ENCODE measurements at regions not wholly inside any gene's neighbourhood (a gene's known extent, or its start where the extent isn't known, plus 50 kb on each side); places are given as distances from the start of the nearest gene placed in this dataset.

DNA sequence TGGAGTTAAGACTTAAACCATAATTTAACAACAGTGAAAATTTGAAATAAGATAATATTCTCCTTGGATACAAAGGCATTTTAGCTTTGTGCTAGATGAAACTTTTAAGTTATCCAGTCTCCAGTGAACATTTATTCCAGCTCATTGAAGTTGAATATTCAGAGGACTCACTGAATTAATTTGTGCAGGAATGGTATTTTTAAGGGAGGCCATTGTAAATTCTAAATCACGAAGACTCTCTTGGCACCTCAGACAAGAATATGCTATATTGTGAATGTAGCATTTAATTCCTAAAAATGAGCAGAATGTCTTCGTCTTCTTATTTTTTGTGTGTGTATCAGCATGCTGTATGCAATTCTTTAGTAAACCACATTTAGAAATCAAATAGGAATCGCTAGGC lies 731.7 kb upstream of the RAB6C start:
- no peak for DNase-seq

DNA sequence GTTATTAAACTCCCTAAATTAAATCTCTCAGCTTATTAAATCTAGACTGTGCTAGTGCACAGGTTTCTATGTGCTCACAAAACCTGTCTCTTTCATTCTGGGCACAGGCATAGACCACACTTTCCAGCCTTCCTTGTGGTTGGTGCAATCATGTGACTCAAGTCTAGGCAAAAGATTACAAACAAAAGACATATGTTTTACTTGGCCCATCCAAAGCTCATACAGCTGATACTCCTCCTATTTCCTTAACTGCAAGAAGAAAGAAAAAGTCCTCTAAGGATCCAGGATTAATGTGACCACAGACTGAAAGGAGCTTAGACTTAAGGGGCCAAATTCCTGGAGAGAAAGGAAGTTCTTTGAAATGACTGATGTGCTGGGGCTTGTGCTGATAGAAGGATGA lies 731.3 kb upstream of the RAB6C start:
- DNase-seq, result peak; percentile 21

- DNase-seq, result no peak
Observed at GRCh38 chr2:129252781-129253460, 726.5 kb upstream of the RAB6C start.

- DNase-seq, result peak; percentile 10
Observed at GRCh38 chr2:129253461-129253812, 726.0 kb upstream of the RAB6C start.

DNA sequence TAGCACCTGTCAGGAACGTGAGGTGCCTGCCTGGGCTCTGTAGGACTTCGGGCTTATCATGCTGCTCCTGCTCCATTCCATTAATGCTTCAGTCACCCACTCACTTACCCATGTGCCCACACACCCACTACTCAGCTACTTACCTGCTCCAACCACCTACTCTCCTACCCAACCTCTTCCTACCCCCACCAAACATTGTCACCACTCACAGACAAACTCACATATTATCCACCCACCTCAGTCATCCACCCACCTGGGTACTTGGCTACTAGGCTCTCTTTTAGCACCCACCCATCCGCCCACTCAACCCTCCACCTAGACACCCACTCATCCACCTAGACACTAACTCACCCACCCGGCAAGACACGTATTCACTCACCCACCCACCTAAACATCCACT lies 724.7 kb upstream of the RAB6C start:
- no peak for DNase-seq

- no peak for DNase-seq
Observed at GRCh38 chr2:129255610-129256313, 723.7 kb upstream of the RAB6C start.

GRCh38 chr2:129256642-129257041 lies 722.8 kb upstream of the RAB6C start:
- DNase-seq, result no peak

DNA sequence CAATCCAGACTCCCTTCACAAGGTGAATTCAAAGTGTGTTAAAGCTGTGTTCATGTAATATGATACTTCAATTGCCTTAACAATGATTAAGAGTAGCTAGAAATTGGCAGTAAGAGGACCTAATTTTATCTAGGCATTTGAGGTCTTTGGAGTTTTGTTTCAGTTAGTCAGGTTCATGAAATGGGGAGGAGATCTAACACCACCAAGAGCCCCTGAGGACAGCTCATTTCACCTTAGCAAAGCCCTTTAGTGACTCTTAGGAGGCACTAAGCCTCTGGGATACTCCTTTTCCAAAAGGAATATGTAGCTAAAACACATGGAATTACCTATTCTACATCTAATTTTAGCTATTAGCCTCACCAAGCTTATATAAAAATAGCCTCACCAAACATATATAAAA lies 716.5 kb upstream of the RAB6C start:
- DNase-seq, result no peak

GRCh38 chr2:129263939-129264338 lies 715.5 kb upstream of the RAB6C start:
- DNase-seq, result no peak

GRCh38 chr2:129267559-129267958 lies 711.9 kb upstream of the RAB6C start:
- no peak for DNase-seq

DNA sequence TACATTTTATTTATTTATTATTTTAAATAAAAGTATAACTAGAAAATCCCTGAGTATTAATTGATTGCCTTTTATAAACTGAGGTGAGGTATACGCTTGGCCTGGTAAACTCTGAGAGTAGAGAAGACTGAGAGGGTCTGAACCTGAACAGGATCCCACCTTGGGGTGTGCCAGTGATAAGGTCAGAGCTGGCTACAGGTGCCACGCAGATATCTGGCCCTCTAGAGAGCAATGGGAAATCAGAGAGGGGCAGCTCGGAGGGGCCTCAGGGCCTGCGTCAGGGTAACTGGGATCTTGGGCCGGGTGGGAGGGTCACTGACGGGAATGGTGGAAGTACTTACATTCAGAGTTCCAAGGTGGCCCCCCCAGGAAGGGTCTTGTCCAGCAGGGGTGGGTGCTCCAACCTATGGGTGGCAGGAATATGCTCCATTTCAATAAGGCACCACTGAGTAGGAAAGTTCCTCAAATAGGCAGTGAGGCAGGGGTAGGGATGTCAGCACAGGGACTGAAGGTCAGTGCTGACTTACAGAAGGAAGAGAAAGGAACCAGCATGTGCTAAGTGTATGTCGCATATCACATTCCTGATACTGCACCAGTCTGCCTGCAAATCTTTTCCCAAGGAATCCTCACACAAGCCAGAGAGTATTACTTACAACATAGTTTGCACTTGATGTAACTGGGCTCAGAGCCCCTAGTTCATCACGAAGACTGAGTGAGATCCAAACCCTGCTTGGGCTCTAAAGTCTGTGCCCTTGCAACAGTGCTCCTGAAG lies 706.0 kb upstream of the RAB6C start:
- no peak for DNase-seq

GRCh38 chr2:129274038-129274415 lies 705.4 kb upstream of the RAB6C start:
- DNase-seq, result no peak

DNA sequence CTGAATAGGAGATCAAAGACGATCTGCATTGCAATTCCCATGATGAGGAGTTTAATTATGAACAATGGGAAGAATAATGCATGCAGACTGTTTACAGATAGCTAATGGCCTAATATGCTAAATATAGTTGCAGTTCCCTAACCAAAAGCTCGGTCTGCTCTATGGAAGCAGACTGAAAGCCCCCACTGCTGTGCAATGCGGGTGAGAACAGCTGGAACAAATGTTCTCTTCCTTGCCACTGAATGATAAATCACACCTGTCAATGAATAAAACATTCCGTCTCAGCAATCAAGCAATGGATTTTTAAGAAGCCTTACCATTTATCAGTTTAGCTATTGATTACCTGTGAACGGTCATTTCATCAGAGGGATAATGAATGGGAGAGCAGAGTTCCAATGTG lies 704.5 kb upstream of the RAB6C start:
- no peak for DNase-seq

DNA sequence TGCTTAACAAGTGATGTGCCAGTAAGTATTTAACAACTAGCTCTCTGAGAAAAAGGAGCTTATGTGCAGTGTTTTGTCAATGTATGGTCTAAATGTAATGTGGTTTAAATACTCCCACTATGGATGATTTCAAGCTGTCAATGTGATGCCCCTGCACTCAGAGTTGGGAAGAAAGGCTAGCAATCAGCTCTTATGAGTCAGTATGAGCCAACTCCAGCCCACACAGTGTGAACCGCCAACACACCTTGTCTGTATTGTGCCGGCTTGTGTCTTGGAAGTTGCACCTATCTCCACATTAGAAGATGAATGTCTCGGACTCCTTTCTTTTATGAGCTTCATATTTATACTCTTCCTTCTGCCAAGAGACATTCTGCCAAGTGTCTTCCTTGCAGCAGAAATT lies 703.8 kb upstream of the RAB6C start:
- no peak for DNase-seq

GRCh38 chr2:129276978-129277584 lies 702.4 kb upstream of the RAB6C start:
- DNase-seq, result no peak

GRCh38 chr2:129277585-129277981 lies 701.9 kb upstream of the RAB6C start:
- DNase-seq, result peak; percentile 71

DNA sequence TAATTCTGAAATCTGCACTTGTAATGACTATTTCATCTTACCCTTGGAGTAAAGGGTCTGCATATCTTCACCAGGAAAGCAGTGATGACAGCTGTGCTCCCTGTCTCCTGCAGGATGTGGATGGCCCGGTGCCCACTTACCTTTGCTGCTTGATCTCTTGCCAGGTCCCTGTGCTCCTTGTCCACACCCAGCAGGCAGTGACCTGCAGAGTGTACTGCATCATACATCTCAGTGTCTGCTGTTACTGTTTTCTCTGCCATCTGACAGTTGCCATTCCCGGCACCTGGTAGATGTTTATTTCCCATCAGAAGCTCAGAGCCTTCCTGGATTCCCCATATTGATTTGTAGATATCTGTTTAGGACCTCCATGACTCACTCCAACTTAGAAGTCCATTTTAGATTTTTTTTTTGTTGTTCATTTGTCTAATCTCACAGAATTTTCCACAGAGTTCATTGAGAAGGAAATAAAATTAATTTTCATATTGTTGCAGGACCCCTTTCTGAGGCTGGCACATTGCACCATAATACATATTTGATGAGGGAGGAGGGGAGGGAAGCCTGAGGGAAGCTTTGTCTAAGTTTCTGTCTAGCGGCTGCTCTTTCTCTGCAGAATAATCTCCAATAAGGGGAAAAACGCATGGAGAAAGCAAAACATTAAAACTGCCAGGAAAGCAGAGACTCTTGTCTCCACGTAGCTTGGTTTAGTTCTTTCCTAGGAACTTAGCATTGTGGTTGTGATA lies 697.5 kb upstream of the RAB6C start:
- no peak for DNase-seq

DNA sequence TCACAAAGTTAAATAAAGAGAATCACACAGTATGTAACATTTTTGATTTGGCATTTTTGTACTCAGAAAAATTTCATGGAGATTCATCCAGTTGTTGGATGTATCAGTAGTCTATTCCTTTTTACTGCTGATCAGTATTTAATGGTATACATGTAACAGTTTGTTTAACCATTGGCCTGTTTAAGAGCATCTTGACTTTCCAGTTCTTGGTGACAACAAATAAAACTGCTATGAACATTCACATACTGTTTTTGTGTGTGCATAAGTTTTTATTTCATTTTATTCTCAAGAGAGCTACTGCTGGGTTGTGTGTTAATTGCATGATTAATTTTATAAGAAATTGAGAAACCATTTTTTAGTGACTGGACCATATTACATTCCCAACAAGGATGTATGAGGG lies 694.5 kb upstream of the RAB6C start:
- DNase-seq, result no peak

DNA sequence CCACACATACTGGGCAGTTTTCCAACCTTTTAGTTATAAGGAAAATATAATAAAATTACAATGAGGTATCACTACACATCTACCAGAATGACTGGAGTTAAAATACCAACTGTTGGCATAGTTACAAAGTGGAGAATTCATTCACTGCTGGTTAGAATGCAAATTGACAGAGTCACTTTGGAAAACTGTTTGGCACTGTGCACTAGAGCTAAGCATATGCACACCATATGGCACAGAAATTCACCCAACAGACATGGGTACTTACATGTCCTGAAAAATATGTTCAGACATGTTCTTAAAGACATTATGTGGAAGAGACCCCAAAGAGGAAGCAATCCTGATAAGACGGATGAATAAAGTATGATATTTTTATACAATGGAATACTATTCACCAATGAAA lies 686.1 kb upstream of the RAB6C start:
- no peak for DNase-seq

DNA sequence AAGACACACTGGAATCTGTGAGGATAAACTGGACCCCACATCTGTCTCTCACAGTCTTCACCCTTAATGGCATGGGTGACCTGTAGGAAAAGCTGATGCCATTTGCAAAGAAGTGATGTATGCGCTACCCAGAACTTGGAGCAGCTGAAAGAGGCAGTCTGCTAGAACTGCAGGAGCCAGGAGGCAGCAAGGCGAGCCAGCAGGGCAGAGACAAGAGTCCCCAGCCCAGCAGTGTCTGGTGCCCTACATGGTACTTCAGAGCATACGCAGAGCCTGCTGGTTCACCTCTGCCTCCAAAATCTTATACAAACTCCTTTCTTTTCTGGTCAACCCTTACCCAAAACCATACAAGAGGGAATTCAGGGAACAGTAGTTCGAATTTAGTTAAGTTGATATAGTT lies 683.1 kb upstream of the RAB6C start:
- DNase-seq, result no peak

GRCh38 chr2:129296806-129297205 lies 682.7 kb upstream of the RAB6C start:
- no peak for DNase-seq

DNA sequence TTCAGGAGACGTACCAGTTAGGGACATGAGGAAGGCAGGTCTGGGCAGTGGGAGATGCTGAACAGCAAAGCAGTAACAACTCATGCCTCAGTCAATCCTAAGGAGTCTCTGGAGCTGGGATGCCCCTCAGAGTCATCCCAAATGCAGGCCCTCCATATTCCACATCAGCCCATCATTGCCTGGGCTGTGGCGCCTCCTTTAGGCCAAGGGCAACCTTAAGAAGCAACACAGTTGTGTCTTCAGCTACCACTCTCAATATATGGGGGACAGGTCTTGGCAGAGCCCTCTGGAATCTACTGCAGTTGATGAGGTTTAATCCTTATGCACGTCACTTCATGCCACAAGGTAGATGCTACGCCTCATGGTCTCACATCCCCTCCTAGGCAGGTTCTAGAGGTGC lies 682.0 kb upstream of the RAB6C start:
- DNase-seq, result no peak

GRCh38 chr2:129299338-129299737 lies 680.1 kb upstream of the RAB6C start:
- DNase-seq, result no peak
